ENCODE measurements at regions not wholly inside any gene's neighbourhood (a gene's known extent, or its start where the extent isn't known, plus 50 kb on each side); places are given as distances from the start of the nearest gene placed in this dataset.

GRCh38 chr1:56442290-56442877, 137.0 kb downstream of the PLPP3 start:
- intact Hi-C loops (cut with micrococcal nuclease) = no loop called here

DNA sequence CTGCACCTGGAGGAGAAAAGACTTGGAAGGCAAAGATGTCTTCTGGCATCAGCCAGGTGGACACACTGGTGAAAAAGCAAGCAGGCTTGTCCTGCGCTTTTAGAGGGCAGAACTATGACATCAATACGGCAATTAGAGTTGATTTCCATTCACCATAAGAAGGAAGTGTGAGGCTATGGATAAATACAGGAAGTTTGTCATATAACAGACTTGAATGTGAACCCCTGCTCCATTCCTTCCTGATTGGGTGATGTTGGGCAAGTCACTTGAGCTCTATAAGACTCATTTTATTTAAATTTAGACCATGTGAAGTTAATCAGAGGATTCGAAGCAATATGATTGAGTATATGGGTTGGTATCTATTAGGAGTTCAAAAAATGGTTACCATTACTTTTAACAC, 137.8 kb downstream of the PLPP3 start:
- intact Hi-C loops (cut with micrococcal nuclease) = no loop called here

- intact Hi-C loops (cut with micrococcal nuclease) = no loop called here
Observed at GRCh38 chr1:56439610-56440264, 139.6 kb downstream of the PLPP3 start.

DNA sequence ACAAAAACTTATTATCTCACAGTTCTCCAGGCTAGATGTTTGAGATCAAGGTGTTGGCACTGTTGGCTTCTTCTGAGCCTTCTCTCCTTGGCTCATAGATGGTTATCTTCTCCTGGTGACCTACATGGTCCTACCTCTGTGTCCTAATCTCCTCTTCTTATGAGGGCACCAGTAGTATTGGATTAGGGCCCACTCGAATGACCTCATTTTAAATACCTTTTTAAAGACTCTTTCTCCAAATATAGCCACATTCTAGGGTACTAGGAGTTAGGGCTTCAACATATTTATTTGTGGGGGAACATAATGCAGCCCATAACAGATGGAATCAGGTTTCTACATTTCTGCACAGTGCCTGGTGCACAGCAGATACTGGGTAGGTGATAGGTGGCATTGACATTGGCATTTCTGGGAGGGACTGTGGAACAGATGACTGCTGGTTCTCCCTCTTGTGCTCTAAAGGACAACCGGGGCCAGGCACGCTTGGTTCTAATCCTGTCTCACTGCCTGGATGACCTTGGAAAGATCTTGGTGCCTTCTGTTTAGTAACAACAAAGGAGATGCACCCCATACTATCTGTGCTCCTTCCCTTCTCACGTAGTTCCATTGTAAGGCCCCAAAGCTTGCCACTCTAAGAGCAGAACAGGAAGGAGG, 140.3 kb downstream of the PLPP3 start:
- intact Hi-C loops (cut with micrococcal nuclease) = no loop called here

DNA sequence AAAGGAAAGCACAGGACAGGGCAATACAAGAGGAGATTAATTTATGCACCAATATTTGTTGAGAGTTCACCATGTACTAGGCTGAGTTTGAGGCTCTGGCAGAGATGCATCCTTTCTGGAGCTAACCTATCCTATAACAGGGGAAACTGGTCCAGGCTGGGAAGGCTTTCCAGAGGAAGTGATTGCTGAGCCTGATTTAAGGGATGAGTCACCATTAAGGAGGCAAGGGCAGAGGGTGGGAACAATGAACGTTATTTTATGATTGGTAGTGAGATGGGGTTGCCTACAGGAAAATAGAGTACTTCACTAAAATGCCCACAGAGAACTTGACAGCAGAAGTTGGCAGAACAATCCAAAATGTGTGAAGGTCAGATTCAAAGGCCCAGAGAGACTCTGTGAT, 141.4 kb downstream of the PLPP3 start:
- intact Hi-C loops (cut with micrococcal nuclease) = no loop called here

GRCh38 chr1:56436912-56437417, 142.4 kb downstream of the PLPP3 start:
- intact Hi-C loops (cut with micrococcal nuclease) = no loop called here

- intact Hi-C loops (cut with micrococcal nuclease) = no loop called here
Observed at GRCh38 chr1:56436296-56436695, 143.1 kb downstream of the PLPP3 start.

GRCh38 chr1:56435434-56436262, 143.7 kb downstream of the PLPP3 start:
- intact Hi-C loops (cut with micrococcal nuclease) = no loop called here

DNA sequence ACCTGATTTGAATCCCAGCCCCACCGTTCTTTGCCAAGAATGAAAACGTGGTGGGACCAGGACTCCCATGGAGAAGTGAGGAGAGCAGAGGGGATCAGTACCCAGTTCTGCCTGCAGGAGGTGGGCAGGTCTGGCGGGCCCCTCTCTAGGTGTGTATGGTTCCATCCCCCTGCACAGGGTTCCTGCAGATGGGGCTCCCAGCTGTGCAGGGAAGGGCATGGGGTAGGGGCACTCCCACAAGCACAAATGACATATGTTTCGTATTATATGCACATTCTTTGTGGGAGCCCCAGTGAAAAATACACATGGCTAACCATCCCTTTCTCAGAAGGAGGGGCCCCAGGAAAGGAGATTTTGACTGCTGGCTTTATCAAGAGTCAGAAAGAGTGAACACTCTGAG, 144.6 kb downstream of the PLPP3 start:
- intact Hi-C loops (cut with micrococcal nuclease) = no loop called here

DNA sequence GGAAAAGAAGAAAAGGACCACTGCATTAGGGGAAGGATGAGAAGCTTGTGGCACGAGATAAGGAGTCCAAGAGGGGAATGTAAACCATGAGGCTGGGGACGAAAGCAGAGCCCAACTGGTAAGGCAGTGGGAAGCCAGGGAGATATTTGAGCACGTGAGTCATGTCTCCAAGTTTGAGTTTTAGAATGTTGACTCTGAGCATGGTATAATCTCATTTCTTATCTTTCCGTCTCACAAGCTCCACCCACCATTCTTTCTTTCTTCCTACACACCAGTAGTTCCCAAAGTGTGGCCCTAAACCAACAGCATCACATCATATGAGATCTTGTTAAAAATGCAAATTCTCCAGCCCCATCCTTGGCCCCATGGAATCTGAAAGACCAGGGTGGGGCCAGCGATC, 145.3 kb downstream of the PLPP3 start:
- intact Hi-C loops (cut with micrococcal nuclease) = no loop called here

DNA sequence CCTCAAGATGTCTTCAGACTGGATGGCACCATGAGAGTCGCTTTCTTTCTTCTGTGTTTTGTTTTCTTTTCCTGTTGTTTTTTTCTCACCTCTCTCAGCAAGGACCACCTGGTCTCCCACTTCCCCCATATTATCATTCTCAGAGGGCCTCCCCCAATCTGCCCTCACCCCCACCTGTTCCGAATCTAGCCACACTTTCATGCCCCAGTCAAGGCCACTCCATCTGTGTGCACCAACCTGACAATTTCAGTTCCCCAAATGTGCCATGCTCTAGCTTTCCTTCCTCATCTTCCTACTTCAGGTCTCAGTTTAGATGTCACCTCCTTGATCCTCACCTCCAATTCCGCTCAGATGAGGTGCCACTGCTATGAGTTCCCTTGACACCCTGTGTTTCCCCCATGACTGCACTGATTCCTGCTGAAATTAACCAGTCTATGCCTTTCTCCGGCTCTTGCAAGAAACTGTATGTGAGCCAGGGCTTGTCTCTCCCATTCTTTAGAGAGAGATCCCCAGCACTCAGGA, 146.2 kb downstream of the PLPP3 start:
- intact Hi-C loops (cut with micrococcal nuclease) = no loop called here

- intact Hi-C loops (cut with micrococcal nuclease) = no loop called here
Observed at GRCh38 chr1:56432166-56432971, 147.0 kb downstream of the PLPP3 start.

DNA sequence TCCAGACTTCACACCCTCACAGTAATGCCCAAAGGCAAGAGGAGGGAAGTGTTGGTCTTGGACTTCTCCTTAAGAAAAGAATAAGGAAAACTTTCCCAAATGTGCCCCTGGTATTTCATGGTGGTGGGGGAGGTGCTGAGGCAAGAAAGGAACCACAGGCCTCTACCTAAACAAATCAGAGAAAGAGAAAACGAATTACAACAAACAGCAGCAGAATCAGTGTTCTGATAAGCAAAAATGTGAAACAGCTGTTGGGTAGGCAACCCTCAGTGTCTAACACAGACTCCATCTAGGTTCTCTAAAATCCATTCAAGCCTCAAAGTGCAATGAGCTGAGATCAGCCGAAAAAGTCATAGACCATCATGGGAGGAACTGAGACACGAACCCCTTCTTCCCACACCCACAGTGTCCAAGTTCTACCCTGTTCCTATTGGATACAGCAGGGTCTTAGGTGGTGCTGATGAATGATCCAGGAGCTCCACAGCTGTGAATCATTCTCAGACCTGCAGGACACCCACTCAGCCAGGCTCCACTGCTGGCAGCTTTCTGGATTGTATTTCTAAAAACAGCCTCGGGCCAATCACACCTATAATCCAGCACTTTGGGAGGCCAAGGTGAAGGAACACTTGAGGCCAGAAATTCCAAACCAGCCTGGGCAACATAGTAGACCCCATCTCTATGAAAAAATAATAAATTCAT, 149.1 kb downstream of the PLPP3 start:
- intact Hi-C loops (cut with micrococcal nuclease) = no loop called here

DNA sequence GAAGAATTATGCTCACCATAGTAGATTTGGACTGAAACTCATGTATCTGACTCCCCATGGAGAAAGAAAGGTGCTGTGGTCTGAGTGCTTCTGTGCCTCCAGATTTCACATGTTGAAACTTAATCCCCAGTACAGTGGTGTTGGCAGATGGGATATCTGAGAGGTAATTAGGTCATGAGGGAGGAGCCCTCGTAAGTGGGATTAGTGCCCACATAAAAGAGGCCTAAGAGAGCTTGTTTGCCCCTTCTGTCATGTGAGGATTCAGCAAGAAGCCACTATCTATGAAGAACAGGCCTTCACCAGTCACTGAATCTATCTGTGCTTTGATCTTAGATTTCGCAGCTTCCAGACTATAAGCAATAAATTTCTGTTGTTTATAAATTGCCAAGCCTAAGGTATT, 150.1 kb downstream of the PLPP3 start:
- intact Hi-C loops (cut with micrococcal nuclease) = no loop called here

- intact Hi-C loops (cut with micrococcal nuclease) = no loop called here
Observed at GRCh38 chr1:56426587-56427381, 152.6 kb downstream of the PLPP3 start.

DNA sequence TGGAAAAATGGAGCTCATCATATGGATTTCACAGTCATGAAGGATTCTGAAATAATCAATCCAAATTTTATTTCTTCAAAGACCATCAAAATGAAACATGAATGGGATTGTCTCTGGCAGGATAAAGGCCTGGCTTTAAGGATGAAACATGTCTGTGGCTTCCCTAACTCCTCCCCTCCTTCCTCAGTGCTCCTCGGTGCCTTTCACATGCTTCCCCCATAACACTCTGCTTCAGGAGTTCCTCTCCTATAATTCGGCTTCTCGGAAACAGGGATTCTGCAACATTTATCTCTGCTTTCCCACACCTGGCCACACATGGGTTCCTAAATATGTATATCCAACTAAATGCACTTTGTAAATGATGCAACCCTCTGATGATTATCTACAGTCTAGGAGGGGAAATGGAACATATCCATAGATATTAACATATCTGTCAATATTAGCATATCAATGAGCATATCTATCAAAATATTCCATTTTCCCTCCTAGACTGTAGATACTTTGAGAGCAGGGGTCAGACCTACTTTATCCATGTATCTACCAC, 153.8 kb downstream of the PLPP3 start:
- intact Hi-C loops (cut with micrococcal nuclease) = no loop called here

DNA sequence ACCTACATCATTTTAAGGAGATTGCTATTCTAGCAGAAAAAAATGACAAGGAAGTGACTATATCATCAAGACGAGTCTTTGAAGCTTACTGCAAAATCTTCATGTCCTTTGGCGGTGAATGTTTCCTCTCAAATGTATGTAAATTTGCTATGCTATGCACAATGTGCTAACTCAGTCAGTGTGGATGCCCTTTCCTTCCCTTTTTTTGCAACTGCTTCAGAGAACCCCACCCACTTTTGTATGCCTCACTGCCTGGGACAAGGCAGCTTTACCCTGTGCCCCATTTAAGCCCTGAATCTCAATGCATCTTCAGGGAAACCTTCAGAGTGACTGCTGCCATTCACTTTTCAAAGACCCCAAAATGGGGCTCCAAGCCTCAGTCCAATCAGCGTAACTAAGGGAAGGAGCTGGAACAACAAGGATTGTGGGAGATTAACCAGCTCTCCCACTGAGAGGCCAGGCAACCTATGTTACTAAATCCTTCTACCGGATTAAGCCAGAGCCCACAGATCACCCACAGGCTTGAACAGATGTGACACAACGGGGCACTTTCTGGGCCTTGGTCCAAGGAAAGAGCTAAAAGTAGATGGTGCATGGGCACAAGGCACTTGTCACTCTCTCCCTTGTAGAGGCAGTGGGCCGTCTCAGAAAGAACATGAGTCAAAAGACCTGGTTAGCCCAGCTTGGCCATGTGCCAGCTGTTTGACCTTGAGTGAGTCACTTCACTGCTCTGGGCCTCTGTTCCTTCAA, 154.4 kb downstream of the PLPP3 start:
- intact Hi-C loops (cut with micrococcal nuclease) = no loop called here

- intact Hi-C loops (cut with micrococcal nuclease) = no loop called here
Observed at GRCh38 chr1:56423716-56424115, 155.6 kb downstream of the PLPP3 start.
